A172 (cell line): ENCODE measurements at regions not wholly inside any gene's neighbourhood (a gene's known extent, or its start where the extent isn't known, plus 50 kb on each side); places are given as distances from the start of the nearest gene placed in this dataset.
"Not testable (repeated sequence)": the region's sequence is repeated elsewhere in the genome, so short reads cannot be mapped to it uniquely, and the experiment has no call there.

Experiments
- DNase-seq: peaks from one replicate; pipeline ENCODE4 v3.0.0-alpha.2; 2015; ENCODE audit warnings: low spot score

DNA sequence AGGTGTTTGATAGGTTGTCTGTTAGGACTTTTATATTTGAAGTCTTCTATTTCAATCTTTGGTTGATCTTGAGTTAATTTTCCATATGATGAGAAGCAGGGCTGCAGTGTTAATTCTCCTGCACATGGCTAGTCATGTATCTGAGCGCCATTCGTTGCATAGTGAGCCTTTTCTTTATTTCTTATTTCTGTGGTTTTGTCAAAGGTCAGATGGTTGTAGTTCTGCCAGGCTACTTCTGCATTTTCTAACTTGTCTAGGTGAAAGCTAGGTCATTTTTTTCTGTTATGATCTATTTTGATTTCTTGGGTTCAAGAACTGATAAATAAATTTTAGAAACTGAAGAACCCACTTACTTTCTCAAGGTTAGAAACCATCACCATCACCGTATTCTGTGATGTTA is 56.7 kb downstream of the CCDC74A start:
- no peak for DNase-seq

DNA sequence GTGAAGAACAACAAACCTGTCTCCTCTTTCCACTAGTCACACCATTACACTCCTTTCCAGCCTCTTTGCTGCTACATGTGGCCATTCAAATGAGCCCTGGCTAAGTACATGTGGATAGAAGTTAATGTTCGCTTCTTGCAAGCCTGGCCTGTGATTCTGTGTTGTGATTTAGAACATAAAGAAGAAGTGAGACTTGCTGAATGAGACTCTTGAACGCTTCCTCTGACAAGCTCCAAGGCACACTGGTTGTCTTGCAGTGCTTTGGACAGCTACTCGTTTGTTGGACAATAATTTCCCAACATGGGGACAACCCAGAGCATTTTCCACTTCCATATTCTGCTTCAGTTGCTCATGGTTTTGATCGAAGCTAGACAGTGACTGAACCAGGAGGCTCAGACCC is 57.3 kb downstream of the CCDC74A start:
- DNase-seq, result no peak

DNA sequence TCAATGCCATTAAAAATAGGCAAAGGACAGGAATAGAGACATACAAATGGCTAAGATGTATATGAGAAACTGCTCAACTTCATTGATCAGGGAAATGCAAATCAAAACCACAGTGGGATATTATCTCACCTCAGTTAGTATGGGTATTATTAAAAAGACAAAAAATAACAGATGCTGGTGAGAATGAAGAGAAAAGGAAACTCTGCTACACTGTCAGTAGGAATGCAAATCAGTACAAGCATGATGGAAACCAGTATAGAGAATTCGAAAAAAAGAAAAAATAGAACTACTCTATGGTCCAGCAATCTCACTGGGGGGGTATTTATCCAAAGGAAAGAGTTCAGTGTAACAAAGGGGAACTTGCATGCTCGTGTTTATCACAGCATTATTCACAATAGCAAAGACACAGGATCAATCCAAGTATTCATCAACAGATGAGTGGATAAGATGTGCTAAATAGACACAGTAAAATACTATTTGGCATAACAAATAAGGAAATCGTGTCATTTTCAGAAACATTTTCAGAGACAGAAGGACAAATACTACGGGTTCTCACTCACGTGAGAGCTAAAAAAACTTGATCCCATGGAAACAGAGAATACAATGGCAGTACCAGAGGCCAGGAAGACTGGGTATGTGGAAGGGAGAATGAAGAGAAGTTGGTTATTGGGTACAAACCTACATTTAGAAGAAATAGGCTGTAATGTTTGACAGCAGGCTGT is 60.6 kb downstream of the CCDC74A start:
- no peak for DNase-seq

DNA sequence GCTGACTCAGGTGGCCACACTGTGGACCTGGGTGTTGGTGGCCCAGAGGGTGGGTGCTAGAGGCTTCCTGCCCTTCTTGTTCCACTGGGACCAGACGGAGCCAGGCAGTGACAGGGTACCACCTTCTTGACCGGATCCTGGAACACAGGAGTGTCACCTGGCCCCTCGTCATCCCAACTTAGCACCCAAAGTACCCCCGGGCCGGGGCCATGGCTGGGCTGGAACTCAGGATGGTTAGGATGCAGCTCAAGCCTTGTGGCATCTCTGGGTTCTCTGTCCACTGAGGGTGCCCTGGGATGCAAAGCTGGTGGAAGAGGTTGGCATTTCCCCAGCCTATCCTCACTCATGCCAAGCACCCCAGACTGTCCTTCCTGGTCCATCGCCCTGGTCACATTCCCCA is 61.4 kb downstream of the CCDC74A start:
- DNase-seq, result not testable (repeated sequence)

DNA sequence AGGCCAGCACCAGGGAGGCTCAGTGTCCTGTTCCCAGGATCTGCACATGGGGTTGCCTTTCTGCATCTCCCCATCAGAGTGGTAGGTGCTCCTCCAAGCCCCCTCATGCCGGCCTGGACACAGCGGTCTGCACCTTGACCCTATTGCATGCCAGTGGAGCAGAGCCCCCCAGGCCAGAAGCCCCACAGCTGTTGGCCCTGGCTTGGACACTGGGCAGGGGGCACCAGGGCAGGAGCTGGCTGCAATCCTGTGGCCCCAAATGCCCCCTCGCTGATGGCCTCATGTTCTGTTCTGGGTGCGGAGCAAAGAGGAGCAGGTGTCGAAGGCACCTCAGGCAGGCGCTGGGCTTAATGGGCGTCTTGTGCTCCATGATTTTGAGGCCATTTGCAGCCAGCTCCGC is 62.7 kb downstream of the CCDC74A start:
- no peak for DNase-seq

DNA sequence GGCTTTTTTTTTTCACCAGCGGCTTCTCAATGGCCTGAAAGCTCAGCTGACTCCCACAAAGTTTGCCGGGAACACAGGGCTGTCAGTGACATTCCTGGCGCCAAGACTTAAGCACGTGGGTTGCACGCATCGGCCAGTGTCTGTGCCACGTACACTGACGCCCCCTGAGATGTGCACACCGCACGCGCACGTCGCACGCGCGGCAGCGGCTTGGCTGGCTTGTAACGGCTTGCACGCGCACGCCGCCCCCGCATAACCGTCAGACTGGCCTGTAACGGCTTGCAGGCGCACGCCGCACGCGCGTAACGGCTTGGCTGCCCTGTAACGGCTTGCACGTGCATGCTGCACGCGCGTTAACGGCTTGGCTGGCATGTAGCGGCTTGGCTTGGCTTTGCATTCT is 63.2 kb downstream of the CCDC74A start:
- DNase-seq, result no peak

DNA sequence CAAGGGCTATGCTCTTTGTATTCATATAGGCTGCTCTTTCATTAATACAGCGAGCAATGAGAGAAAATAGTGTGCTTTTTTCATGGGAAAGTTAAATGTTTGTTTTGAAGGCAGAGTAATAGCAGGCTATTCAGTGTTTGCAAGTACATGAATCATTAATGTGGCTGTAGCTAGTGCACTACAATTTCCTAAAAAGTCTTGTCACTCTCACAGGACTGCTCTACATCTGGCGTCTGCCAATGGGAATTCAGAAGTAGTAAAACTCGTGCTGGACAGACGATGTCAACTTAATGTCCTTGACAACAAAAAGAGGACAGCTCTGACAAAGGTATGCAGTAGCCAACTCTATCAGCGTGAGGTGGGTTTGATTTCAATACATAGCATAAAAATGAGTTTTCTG is 68.9 kb downstream of the CCDC74A start:
- DNase-seq, result not testable (repeated sequence)

DNA sequence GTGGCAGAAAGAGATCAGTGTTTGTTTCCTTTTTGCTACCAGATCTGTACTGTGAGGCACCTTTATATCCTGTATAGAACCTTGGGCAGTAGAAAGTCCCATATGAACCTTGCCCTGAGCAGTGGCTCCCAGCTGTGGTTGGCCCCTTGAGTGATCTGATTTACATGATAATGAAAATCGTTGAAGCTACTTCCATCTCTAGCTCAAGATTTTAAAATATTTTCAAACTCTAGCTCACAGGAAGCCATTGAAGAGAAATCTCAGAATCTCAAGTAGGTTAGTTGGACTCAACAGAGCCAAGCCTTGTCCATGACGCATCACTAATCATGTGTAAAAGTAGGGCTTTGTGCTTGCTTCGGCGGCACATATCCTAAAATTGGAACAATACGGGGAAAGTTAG is 74.8 kb downstream of the CCDC74A start:
- DNase-seq, result not testable (repeated sequence)

DNA sequence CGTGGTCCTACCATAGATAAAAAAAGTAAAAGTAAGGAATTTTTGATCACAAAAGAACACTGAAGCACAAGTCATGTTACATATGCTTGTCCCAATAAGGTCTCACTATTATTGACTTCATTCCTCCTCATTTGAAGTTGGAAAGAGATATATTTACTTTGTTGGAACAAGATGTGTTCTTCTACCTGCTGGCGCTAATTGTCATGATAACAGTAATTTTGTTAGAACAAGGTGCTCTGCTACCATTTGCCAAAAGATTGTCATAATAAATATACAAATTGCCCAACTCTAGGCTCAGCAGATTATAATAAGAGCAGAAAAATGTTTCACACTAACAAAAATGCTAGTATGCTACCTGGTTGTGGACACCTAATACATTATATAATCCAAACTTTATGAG is 77.0 kb downstream of the CCDC74A start:
- not testable (repeated sequence) for DNase-seq

DNA sequence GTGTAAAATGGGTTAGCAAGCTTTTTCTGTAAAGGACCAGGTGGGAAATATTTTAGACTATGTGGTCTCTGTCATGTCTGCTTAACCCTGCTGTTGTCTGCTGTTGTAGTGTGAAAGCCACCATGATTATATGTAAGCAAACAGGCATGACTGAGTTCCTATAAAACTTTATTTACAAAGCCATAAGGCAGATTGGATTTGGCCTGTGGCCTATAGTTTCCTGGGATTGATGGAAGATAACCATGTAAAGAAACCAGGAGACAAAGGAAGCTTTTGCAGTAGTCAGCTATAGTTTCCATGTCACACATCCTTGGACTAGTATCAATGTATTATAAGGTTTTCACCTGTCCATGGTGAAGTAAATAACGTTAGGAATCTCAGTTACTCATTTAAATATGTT is 78.7 kb downstream of the CCDC74A start:
- not testable (repeated sequence) for DNase-seq

DNA sequence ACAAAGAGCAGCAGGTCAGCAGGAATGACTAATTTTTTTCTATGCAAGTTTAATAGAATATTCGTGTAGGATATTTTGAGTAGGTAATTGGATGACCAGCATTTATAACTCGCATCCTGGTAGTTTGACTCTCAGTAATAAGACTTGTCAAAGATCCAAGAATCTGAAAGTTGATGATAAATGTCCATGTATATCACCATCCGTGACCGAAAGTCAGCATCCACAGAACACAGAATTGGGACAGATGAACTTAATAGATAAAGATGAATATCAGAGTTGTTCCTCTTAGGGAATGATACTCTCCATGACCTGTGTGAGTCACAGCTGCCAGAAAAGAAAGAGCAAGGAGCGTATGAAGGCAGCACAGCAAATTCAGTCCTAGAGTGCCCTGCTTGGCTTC is 79.4 kb downstream of the CCDC74A start:
- DNase-seq, result peak; percentile 8

DNA sequence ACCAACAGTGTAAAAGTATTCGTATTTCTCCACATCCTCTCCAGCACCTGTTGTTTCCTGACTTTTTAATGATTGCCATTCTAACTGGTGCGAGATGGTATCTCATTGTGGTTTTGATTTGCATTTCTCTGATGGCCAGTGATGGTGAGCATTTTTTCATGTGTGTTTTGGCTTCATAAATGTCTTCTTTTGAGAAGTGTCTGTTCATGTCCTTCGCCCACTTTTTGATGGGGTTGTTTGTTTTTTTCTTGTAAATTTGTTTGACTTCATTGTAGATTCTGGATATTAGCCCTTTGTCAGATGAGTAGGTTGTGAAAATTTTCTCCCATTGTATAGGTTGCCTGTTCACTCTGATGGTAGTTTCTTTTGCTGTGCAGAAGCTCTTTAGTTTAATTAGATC is 86.9 kb downstream of the CCDC74A start:
- not testable (repeated sequence) for DNase-seq

DNA sequence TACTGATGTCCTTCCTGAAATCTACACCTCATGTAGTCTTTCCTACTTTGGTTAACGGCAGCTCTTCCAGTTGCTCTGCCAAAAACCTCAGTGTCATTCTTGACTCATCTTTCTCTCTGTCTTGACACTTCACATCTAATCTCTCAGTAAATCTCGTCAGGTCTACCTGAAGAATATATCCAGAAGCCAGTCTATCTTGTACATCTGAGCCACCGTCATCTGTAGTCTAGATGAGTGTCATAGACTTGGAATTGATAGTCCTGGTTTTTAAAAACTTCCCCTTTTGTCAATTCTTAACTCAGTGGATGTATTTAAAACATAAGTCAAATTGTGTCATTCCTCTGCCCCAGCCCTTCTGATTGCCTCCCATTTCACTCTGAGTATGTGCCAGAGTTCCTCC is 90.6 kb downstream of the CCDC74A start:
- DNase-seq, result not testable (repeated sequence)

DNA sequence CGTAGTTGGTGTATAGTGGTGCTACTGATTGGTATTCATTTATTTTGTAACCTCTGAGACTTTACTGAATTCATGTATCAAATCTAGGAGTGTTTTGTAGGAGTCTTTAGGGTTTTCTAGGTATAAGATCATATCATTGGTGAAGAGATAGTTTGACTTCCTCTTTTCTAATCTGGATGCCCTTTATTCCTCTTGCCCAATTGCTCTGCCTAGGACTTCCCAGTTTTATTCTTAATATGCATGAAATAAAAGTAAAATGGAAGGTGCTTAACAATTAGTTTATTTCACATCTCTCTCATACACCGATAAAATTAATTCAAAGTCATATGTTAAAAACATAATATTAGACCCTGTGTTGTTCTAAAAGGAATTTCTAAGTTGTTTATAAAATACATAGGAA is 95.2 kb downstream of the CCDC74A start:
- not testable (repeated sequence) for DNase-seq

DNA sequence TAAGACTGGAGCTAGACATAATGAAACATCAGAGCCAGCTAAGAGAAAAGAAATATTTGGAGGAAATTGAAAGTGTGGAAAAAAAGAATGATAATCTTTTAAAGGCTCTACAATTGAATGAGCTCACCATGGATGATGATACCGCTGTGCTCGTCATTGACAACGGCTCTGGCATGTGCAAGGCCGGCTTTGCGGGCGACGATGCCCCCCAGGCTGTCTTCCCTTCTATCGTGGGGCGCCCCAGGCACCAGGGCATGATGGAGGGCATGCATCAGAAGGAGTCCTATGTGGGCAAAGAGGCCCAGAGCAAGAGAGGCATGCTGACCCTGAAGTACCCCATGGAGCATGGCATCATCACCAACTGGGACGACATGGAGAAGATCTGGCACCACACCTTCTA is 98.3 kb downstream of the CCDC74A start:
- not testable (repeated sequence) for DNase-seq

DNA sequence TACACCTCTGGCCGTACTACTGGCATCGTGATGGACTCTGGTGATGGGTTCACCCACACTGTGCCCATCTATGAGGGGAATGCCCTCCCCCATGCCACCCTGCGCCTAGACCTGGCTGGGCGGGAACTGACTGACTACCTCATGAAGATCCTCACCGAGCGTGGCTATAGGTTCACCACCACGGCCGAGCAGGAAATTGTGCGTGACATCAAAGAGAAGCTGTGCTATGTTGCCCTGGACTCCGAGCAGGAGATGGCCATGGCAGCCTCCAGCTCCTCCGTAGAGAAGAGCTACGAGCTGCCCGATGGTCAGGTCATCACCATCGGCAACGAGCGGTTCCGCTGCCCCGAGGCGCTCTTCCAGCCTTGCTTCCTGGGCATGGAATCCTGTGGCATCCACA is 98.9 kb downstream of the CCDC74A start:
- not testable (repeated sequence) for DNase-seq

DNA sequence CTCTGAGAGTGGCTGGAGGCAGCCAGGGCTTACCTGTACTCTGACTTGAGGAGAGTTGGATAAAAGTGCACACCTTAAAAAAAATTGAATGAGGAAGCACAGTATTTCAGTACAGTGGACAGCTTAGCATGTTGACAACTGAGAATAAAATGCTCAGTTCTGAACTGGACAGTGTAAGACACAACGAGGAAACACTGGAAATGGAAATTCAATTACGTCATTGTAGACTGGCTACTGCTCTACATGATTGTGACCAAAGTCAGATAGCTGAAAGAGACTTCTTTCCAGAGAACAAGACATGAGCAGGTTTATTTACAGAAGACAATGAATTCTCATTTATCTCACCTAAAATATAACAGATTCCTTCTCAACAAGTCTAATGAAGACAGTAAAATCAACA is 100.1 kb downstream of the CCDC74A start:
- not testable (repeated sequence) for DNase-seq

DNA sequence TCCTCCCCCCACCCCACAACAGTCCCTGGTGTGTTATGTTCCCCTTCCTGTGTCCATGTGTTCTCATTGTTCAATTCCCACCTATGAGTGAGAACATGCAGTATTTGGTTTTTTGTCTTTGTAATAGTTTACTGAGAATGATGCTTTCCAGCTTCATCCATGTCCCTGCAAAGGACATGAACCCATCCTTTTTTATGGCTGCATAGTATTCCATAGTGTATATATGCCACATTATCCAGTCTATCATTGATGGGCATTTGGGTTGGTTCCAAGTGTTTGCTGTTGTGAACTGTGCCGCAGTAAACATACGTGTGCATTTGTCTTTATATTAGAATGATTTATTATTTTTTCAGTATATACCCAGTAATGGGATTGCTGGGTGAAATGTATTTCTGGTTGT is 104.0 kb downstream of the CCDC74A start:
- not testable (repeated sequence) for DNase-seq

DNA sequence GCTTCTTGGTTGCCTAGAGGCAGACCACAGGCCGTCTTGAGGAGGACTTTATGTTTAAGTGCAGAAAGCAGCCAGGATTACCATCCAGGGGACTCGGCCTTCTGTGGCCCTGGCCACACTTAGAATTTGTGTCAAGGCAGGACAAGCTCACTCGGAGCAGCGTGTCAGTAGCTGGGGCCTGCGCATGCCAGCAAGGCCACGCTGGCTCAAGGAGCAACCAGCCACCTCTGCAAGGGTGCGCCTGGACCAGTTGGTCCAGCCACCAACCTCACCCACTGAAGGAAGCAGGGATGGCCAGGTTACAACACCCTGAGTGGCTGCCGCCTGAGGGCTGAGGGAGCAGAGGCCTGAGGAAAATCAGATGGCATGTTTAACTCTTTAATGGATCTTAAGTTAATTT is 105.7 kb downstream of the CCDC74A start:
- DNase-seq, result not testable (repeated sequence)

DNA sequence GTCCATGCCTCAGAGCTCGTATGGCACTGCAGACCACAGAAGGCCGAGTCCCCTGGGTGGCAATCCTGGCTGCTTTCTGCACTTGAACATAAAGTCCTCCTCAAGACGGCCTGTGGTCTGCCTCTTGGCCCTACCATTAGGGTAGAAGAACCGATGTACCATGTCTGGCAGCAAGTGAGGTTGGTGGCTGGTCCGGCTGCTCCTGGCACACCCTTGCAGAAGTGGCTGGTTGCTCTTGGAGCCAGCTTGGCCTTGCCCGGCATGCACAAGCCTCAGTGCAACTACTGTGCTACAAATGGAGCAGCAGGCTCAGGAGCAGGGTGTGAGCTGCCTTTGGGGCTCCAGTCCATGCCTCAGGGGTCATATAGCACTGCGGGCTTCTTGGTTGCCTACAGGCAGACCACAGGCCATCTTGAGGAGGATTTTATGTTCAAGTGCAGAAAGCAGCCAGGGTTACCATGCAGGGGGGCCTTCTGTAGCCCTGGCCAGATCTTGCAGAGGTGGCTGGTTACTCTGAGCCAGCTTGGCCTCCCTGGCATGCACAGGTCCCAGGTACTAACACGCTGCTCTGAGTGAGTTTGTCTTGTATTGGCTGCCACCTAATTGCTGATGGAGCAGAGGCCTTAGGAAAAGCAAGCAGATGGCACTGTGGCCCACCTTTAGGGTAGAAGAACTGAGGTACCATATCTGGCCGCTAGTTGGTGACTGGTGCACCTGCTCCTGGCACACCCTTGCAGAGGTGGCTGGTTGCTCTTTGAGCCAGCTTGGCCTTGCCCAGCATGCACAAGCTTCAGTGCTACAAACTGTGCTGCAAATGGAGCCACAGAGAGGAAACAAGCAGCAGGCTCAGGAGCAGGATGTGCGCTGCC is 106.4 kb downstream of the CCDC74A start:
- DNase-seq, result not testable (repeated sequence)

DNA sequence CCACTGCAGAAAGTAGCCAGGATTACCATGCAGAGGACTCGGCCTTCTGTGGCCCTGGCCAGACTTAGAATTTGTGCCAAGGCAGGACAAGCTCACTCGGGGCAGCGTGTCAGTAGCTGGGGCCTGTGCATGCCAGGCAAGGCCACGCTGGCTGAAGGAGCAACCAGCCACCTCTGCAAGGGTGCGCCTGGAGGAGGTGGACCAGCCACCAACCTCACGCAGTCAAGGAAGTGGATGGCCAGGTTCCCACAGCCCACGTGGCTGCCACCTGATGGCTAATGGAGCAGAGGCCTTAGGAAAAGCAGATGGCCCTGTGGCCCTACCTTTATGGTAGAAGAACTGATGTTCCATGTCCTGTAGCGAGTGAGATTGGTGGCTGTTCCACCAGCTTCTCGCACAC is 107.9 kb downstream of the CCDC74A start:
- DNase-seq, result no peak

DNA sequence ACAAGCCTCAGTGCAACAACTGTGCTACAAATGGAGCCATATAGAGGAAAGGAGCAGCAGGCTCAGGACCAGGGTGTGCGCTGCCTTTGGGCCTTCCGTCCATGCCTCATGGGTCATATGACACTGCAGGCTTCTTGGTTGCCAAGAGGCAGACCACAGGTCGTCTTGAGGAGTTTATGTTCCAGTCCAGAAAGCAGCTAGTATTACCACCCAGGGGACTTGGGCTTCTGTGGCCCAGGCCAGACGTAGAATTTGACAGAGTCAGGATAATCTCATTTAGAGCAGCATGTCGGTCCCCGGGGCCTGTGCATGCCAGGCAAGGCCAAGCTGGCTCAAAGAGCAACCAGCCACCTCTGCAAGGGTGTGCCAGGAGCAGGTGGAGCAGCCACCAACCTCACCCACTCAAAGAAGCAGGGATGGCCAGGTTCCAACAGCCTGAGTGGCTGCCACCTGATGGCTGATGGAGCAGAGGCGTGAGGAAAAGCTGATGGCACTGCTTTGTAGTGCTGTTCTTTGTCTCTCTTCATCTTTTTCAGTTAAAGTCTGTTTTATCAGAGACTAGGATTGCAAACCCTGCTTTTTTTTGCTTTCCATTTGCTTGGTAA is 109.1 kb downstream of the CCDC74A start:
- not testable (repeated sequence) for DNase-seq
